ENCODE measurements at regions not wholly inside any gene's neighbourhood (a gene's known extent, or its start where the extent isn't known, plus 50 kb on each side); places are given as distances from the start of the nearest gene placed in this dataset.

GRCh38 chr17:62186841-62187240, 121.8 kb upstream of the MED13 start:
- no peaks in the 10 kb centered on the region for H3K4me1 ChIP-seq (ENCODE audit: low read depth)
- H3K27ac ChIP-seq: no peak overlapping the region
- TF ChIP-seq CTCF (IDR thresholded peaks at IDR 0.05; ENCODE audit: low read depth, low read length): no peak
- no peaks in the 10 kb centered on the region for H3K36me3 ChIP-seq
- no peaks in the 10 kb centered on the region for H3K9me3 ChIP-seq (ENCODE audit: low read depth)
- H3K27me3 ChIP-seq: no peaks in the 10 kb centered on the region
- H3K4me3 ChIP-seq: no peak overlapping the region
- peak in 1 of 2 donors; percentile 7 for DNase-seq (ENCODE audit: low read depth in 1 of 2, low spot score in 1 of 2)

- no peak overlapping the region for H3K4me3 ChIP-seq
- TF ChIP-seq CTCF (IDR thresholded peaks at IDR 0.05; ENCODE audit: low read depth, low read length): no peak
- no peaks in the 10 kb centered on the region for H3K4me1 ChIP-seq (ENCODE audit: low read depth)
- H3K9me3 ChIP-seq (ENCODE audit: low read depth): no peaks in the 10 kb centered on the region
- H3K36me3 ChIP-seq: no peaks in the 10 kb centered on the region
- DNase-seq (ENCODE audit: low read depth in 1 of 2, low spot score in 1 of 2): no peak
- no peak overlapping the region for H3K27ac ChIP-seq
- no peaks in the 10 kb centered on the region for H3K27me3 ChIP-seq
Measured at GRCh38 chr17:62180772-62181171, 115.7 kb upstream of the MED13 start.

GRCh38 chr17:62179525-62180161, 114.6 kb upstream of the MED13 start:
- Histone ChIP-seq H3K4me3 (no peak overlapping the region), H3K27ac (no peak overlapping the region), H3K4me1 (ENCODE audit: low read depth) (no peaks in the 10 kb centered on the region), H3K36me3 (no peaks in the 10 kb centered on the region), H3K9me3 (ENCODE audit: low read depth) (no peaks in the 10 kb centered on the region), H3K27me3 (no peaks in the 10 kb centered on the region)
- DNase-seq (ENCODE audit: low read depth in 1 of 2, low spot score in 1 of 2): peak in 1 of 2 donors; percentile 43
- no peak for TF ChIP-seq CTCF (IDR thresholded peaks at IDR 0.05; ENCODE audit: low read depth, low read length)

GRCh38 chr17:62178579-62178978, 113.5 kb upstream of the MED13 start:
- H3K36me3 ChIP-seq: no peaks in the 10 kb centered on the region
- H3K4me1 ChIP-seq (ENCODE audit: low read depth): no peaks in the 10 kb centered on the region

GRCh38 chr17:62172492-62173291, 107.6 kb upstream of the MED13 start:
- no peaks in the 10 kb centered on the region for H3K9me3 ChIP-seq (ENCODE audit: low read depth)
- no peak for TF ChIP-seq CTCF (IDR thresholded peaks at IDR 0.05; ENCODE audit: low read depth, low read length)
- no peaks in the 10 kb centered on the region for H3K4me1 ChIP-seq (ENCODE audit: low read depth)
- no peaks in the 10 kb centered on the region for H3K27me3 ChIP-seq
- no peaks in the 10 kb centered on the region for H3K36me3 ChIP-seq
- H3K27ac ChIP-seq: no peak overlapping the region
- no peak overlapping the region for H3K4me3 ChIP-seq
- DNase-seq (ENCODE audit: low read depth in 1 of 2, low spot score in 1 of 2): peak in 1 of 2 donors; percentile 70

More at GRCh38 chr17:62178579-62178978, 113.5 kb upstream of the MED13 start:
- Histone ChIP-seq H3K27me3 (no peaks in the 10 kb centered on the region), H3K27ac (no peak overlapping the region), H3K9me3 (ENCODE audit: low read depth) (no peaks in the 10 kb centered on the region), H3K4me3 (no peak overlapping the region)
- peak in 1 of 2 donors; percentile 11 for DNase-seq (ENCODE audit: low read depth in 1 of 2, low spot score in 1 of 2)
- no peak for TF ChIP-seq CTCF (IDR thresholded peaks at IDR 0.05; ENCODE audit: low read depth, low read length)

Measured in cardiac muscle cell (in vitro differentiated cells and primary cell).